Parathyroid adenoma (tissue), 2 donors: ENCODE measurements at regions not wholly inside any gene's neighbourhood (a gene's known extent, or its start where the extent isn't known, plus 50 kb on each side); places are given as distances from the start of the nearest gene placed in this dataset.

Source experiments
- H2AFZ ChIP-seq: fragments of 300-600 bp; sonication (generic); one replicate; pipeline ENCODE4 v1.7.0; 2017; ENCODE audit warnings: antibody characterized with exemption, mild to moderate bottlenecking
- H3K27ac ChIP-seq: fragments of 300-600 bp; sonication (generic); one replicate; pipeline ENCODE4 v1.7.0; 2017
- H3K27me3 ChIP-seq: fragments of 300-600 bp; sonication (generic); one replicate; pipeline ENCODE4 v1.7.0; 2017; ENCODE audit warnings: low read length; ENCODE audit not compliant: control insufficient read depth, insufficient read depth
- H3K36me3 ChIP-seq: fragments of 300-600 bp; sonication (generic); one replicate; pipeline ENCODE4 v1.7.0; 2017; ENCODE audit warnings: low read length; ENCODE audit not compliant: control insufficient read depth, insufficient read depth
- H3K4me1 ChIP-seq: fragments of 300-600 bp; sonication (generic); one replicate; pipeline ENCODE4 v1.7.0; 2017; ENCODE audit warnings: control low read depth
- H3K4me2 ChIP-seq: fragments of 300-600 bp; sonication (generic); one replicate; pipeline ENCODE4 v1.7.0; 2017; ENCODE audit warnings: low read length
- H3K4me3 ChIP-seq: fragments of 300-600 bp; sonication (generic); one replicate; pipeline ENCODE4 v1.7.0; 2017; ENCODE audit warnings: low read depth, low read length
- H3K79me2 ChIP-seq: fragments of 300-600 bp; sonication (generic); one replicate; pipeline ENCODE4 v1.7.0; 2017; ENCODE audit warnings: control low read depth
- H3K9ac ChIP-seq: fragments of 300-600 bp; sonication (generic); one replicate; pipeline ENCODE4 v1.7.0; 2017; ENCODE audit warnings: mild to moderate bottlenecking
- H3K9me3 ChIP-seq: fragments of 300-600 bp; sonication (generic); one replicate; pipeline ENCODE4 v1.7.0; 2017; ENCODE audit warnings: low read length; ENCODE audit not compliant: control insufficient read depth
- TF ChIP-seq, protein P1 (sequence below): fragments of 300-600 bp; sonication (generic); IDR thresholded peaks from one replicate; pipeline ENCODE4 v1.7.0; 2017; ENCODE audit warnings: antibody characterized with exemption, mild to moderate bottlenecking
- donor health status: primary hyperparathyroidism.

DNA sequence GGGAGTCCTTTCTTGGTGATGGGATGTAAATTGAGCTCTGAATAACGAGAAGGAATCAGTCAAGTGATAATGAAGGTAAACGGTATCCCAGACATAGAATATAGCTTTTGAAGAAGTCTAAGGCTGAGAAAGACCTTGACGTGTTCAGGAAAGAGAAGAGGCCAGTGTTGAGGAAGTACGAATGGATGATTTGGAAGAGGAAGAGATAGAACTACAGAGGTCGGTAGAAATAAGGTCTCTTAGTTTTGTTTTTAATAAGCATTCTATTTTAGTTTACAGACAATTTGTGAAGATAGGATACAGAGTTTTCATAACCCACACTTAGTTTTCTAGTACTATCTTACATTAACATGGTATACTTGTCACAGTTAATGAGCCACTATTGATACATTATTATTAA is 1598.1 kb downstream of the FAM181B start:
- H3K79me2 ChIP-seq: no peaks in the 10 kb centered on the region
- H3K36me3 ChIP-seq: no peaks in the 10 kb centered on the region
- no peaks in the 10 kb centered on the region for H3K9me3 ChIP-seq
- no peak overlapping the region for H3K27ac ChIP-seq
- H2AFZ ChIP-seq: no peak overlapping the region
- no peaks in the 10 kb centered on the region for H3K4me1 ChIP-seq
- H3K4me2 ChIP-seq: no peak overlapping the region
- no peaks in the 10 kb centered on the region for H3K27me3 ChIP-seq
- H3K9ac ChIP-seq: no peak overlapping the region
- no peak overlapping the region for H3K4me3 ChIP-seq
- TF ChIP-seq, protein P1, sequence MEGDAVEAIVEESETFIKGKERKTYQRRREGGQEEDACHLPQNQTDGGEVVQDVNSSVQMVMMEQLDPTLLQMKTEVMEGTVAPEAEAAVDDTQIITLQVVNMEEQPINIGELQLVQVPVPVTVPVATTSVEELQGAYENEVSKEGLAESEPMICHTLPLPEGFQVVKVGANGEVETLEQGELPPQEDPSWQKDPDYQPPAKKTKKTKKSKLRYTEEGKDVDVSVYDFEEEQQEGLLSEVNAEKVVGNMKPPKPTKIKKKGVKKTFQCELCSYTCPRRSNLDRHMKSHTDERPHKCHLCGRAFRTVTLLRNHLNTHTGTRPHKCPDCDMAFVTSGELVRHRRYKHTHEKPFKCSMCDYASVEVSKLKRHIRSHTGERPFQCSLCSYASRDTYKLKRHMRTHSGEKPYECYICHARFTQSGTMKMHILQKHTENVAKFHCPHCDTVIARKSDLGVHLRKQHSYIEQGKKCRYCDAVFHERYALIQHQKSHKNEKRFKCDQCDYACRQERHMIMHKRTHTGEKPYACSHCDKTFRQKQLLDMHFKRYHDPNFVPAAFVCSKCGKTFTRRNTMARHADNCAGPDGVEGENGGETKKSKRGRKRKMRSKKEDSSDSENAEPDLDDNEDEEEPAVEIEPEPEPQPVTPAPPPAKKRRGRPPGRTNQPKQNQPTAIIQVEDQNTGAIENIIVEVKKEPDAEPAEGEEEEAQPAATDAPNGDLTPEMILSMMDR: no peak

DNA sequence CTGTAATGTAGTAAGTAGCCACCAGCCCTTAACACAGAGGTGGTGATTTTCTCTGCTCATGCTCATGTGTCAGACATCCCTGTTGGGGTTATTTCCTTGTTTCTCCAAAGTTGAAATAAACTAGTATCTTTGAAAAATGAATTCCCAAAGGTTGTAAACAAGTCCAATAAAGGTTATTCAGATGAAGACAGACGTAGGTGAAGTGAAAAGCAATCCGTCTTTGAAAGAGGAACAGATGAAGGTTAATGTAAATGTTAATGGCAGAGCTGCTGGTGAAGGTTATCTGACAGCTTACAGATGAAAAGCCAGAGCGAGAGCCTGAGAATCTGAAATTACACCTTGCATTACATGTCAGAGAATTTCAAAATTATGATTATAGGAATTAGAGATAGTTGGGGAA is 1604.0 kb downstream of the FAM181B start:
- H3K27me3 ChIP-seq: no peaks in the 10 kb centered on the region
- no peak overlapping the region for H3K4me3 ChIP-seq
- TF ChIP-seq, protein P1: no peak
- H3K36me3 ChIP-seq: no peaks in the 10 kb centered on the region
- no peak overlapping the region for H3K9ac ChIP-seq
- no peak overlapping the region for H3K27ac ChIP-seq
- H3K79me2 ChIP-seq: no peaks in the 10 kb centered on the region
- H3K4me1 ChIP-seq: no peaks in the 10 kb centered on the region
- no peak overlapping the region for H3K4me2 ChIP-seq
- no peak overlapping the region for H2AFZ ChIP-seq
- H3K9me3 ChIP-seq: no peaks in the 10 kb centered on the region

DNA sequence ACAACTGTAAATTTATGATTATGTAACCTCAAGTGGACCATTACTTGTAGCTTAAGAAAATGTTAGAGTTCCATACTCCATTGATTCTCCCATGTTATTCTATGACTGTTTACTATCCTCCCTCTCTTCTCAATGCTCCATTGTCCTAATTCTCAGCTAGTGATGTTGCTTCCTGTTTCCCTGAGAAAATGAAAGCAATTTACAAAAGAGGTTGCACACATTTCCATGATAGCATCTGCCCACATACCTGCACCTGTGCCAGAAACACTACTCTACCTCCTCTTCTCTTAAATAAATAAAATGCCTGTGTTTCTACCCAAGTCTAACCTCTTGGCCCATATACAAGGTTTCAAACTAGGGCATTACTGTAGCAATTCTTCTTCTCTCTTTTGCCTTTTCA is 1620.9 kb downstream of the FAM181B start:
- no peaks in the 10 kb centered on the region for H3K27me3 ChIP-seq
- no peak overlapping the region for H3K4me3 ChIP-seq
- no peaks in the 10 kb centered on the region for H3K4me1 ChIP-seq
- no peak overlapping the region for H2AFZ ChIP-seq
- no peaks in the 10 kb centered on the region for H3K9me3 ChIP-seq
- H3K27ac ChIP-seq: no peak overlapping the region
- H3K9ac ChIP-seq: no peak overlapping the region
- TF ChIP-seq, protein P1: no peak
- H3K79me2 ChIP-seq: no peaks in the 10 kb centered on the region
- H3K36me3 ChIP-seq: no peaks in the 10 kb centered on the region
- no peak overlapping the region for H3K4me2 ChIP-seq

DNA sequence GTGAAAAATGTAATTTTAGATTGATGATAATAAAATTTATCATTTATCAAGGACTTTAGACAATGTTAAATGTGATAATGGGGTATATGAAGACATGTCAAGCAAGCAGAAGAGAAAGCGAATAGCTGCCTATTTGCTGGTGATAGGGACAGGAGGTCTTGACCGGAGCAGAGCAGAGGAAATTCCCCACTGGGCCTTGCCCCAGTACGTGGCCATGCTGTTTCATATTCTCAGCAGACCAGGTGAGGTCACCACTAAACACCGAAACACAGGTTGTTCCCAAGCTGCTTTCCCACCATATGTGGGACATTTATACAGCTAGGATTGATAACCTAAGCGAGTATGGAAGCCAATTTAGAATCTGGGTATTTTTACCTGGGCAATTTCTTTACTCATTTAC is 1629.6 kb downstream of the FAM181B start:
- Histone ChIP-seq H3K9ac (no peak overlapping the region), H3K36me3 (no peaks in the 10 kb centered on the region), H3K9me3 (no peaks in the 10 kb centered on the region), H3K4me2 (no peak overlapping the region), H2AFZ (no peak overlapping the region), H3K27ac (no peak overlapping the region), H3K79me2 (no peaks in the 10 kb centered on the region), H3K4me1 (no peaks in the 10 kb centered on the region), H3K4me3 (no peak overlapping the region), H3K27me3 (no peaks in the 10 kb centered on the region)
- TF ChIP-seq, protein P1: no peak

DNA sequence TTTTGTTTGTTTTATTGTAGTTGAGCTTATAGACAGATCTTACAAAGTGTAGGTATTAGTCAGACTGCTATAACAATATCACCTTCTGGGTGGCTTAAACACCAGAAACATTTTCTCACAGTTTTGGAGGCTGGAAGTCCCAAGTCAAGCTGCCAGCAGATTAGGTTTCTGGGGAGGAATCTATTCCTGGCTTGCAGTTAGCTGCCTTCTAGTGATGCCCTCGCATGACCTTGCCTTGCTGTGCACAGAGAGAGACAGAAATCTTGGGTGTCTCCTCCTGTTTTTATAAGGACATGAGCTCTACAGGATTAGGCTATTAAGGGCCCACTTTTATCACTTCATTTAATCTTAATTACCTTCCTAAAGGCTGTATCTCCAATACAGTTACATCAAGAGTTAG is 1635.2 kb downstream of the FAM181B start:
- Histone ChIP-seq H3K4me1 (no peaks in the 10 kb centered on the region), H3K4me2 (no peak overlapping the region), H2AFZ (no peak overlapping the region), H3K79me2 (no peaks in the 10 kb centered on the region), H3K27me3 (no peaks in the 10 kb centered on the region), H3K9me3 (no peaks in the 10 kb centered on the region), H3K36me3 (no peaks in the 10 kb centered on the region), H3K9ac (no peak overlapping the region), H3K4me3 (no peak overlapping the region), H3K27ac (no peak overlapping the region)
- TF ChIP-seq, protein P1: no peak
